Mesenchymal stem cell (in vitro differentiated cells and primary cell): ENCODE measurements at regions not wholly inside any gene's neighbourhood (a gene's known extent, or its start where the extent isn't known, plus 50 kb on each side); places are given as distances from the start of the nearest gene placed in this dataset.

ENCODE experiments used
- DNase-seq: peaks from one replicate; pipeline ENCODE4 v3.0.0-alpha.2; 2013
- H2AFZ ChIP-seq: one replicate; pipeline ENCODE4 v1.6.1; 2013; ENCODE audit warnings: low read depth, mild to moderate bottlenecking, control low read depth, inconsistent platforms, low read length, moderate library complexity
- H2AK5ac ChIP-seq: 2 replicates; pipeline ENCODE4 v1.6.1; 2013; ENCODE audit warnings: low read length, moderate library complexity, mild to moderate bottlenecking, inconsistent platforms; ENCODE audit not compliant: severe bottlenecking
- H2BK120ac ChIP-seq: one replicate; pipeline ENCODE4 v1.6.1; 2013; ENCODE audit warnings: low read depth, mild to moderate bottlenecking, inconsistent platforms, low read length, moderate library complexity
- H2BK12ac ChIP-seq, 2 experiments: one replicate each; pipeline ENCODE4 v1.6.1; 2013; ENCODE audit warnings: inconsistent platforms in 2 of 2, low read length in 2 of 2, mild to moderate bottlenecking in 2 of 2, moderate library complexity in 2 of 2, control low read depth in 1 of 2
- H2BK15ac ChIP-seq: one replicate; pipeline ENCODE4 v1.6.1; 2013; ENCODE audit warnings: mild to moderate bottlenecking, low read depth, inconsistent platforms; ENCODE audit not compliant: poor library complexity, severe bottlenecking
- H2BK5ac ChIP-seq: 2 replicates; pipeline ENCODE4 v1.6.1; 2013; ENCODE audit warnings: low read depth, mild to moderate bottlenecking, low read length, control low read depth, inconsistent platforms; ENCODE audit not compliant: poor library complexity, severe bottlenecking
- H3K14ac ChIP-seq, 2 experiments: one replicate each; pipeline ENCODE4 v1.6.1; 2013; ENCODE audit warnings: inconsistent platforms in 2 of 2, low read length in 2 of 2, control low read depth in 1 of 2, mild to moderate bottlenecking in 1 of 2, moderate library complexity in 1 of 2
- H3K18ac ChIP-seq, 2 experiments: one replicate each; pipeline ENCODE4 v1.6.1; 2013; ENCODE audit warnings: inconsistent platforms in 2 of 2, low read length in 2 of 2, control low read depth in 1 of 2, low read depth in 1 of 2, mild to moderate bottlenecking in 1 of 2
- H3K23ac ChIP-seq, 2 experiments: one replicate each; pipeline ENCODE4 v1.6.1; 2013; ENCODE audit warnings: inconsistent platforms in 2 of 2, low read length in 2 of 2, mild to moderate bottlenecking in 2 of 2, moderate library complexity in 2 of 2, control low read depth in 1 of 2
- H3K27ac ChIP-seq: 2 replicates; pipeline ENCODE4 v1.5.1; 2013; ENCODE audit warnings: mild to moderate bottlenecking, moderate library complexity, low read length, control low read depth, inconsistent platforms; ENCODE audit not compliant: poor library complexity, severe bottlenecking
- H3K27me3 ChIP-seq, 2 experiments: 2 replicates each; pipeline versions ENCODE4 v1.6.1 to v1.7.0; 2013; ENCODE audit warnings: low read length in 2 of 2, mild to moderate bottlenecking in 2 of 2, moderate library complexity in 2 of 2, control low read depth in 1 of 2, inconsistent platforms in 1 of 2; ENCODE audit not compliant: control insufficient read depth in 1 of 2, insufficient read depth in 1 of 2
- H3K36me3 ChIP-seq, 2 experiments: 2 replicates each; pipeline versions ENCODE4 v1.6.1 to v1.7.0; 2013; ENCODE audit warnings: low read length in 2 of 2, control low read depth in 1 of 2, inconsistent platforms in 1 of 2, low read depth in 1 of 2, mild to moderate bottlenecking in 1 of 2; ENCODE audit not compliant: insufficient read depth in 2 of 2, control insufficient read depth in 1 of 2
- H3K4ac ChIP-seq, 2 experiments: one replicate each; pipeline ENCODE4 v1.6.1; 2013; ENCODE audit warnings: inconsistent platforms in 2 of 2, low read length in 2 of 2, mild to moderate bottlenecking in 2 of 2, moderate library complexity in 2 of 2, control low read depth in 1 of 2, low read depth in 1 of 2
- H3K4me1 ChIP-seq: 2 replicates; pipeline ENCODE4 v1.6.1; 2013; ENCODE audit warnings: low read depth, low read length, control low read depth; ENCODE audit not compliant: control insufficient read depth, insufficient read depth
- H3K4me2 ChIP-seq: 2 replicates; pipeline ENCODE4 v1.6.1; 2013; ENCODE audit warnings: low read length, mild to moderate bottlenecking, inconsistent platforms; ENCODE audit not compliant: poor library complexity, severe bottlenecking
- H3K4me3 ChIP-seq, 2 experiments: 2 replicates each; pipeline versions ENCODE4 v1.5.1 to v1.7.0; 2013; ENCODE audit warnings: low read length in 2 of 2, mild to moderate bottlenecking in 2 of 2, control low read depth in 1 of 2, low read depth in 1 of 2; ENCODE audit not compliant: insufficient read depth in 1 of 2
- H3K79me1 ChIP-seq: replicated peaks from 2 replicates; pipeline ENCODE4 v1.6.1; 2013; ENCODE audit warnings: mild to moderate bottlenecking, control low read depth, low read length, inconsistent platforms; ENCODE audit not compliant: poor library complexity, severe bottlenecking
- H3K9ac ChIP-seq: 2 replicates; pipeline ENCODE4 v1.7.0; 2013; ENCODE audit warnings: mild to moderate bottlenecking, low read length, moderate library complexity
- H3K9me3 ChIP-seq: 2 replicates; pipeline ENCODE4 v1.7.0; 2013; ENCODE audit warnings: mild to moderate bottlenecking, low read length; ENCODE audit not compliant: control insufficient read depth
- H4K8ac ChIP-seq: one replicate; pipeline ENCODE4 v1.6.1; 2013; ENCODE audit warnings: inconsistent platforms, mild to moderate bottlenecking, low read length, moderate library complexity
- H4K91ac ChIP-seq: one replicate; pipeline ENCODE4 v1.6.1; 2013; ENCODE audit warnings: mild to moderate bottlenecking, low read length, inconsistent platforms
- WGBS: methylation state at CpG from one replicate; pipeline ENCODE4 v1.1.7; 2013; ENCODE audit warnings: mixed read lengths; 5-methylcytosine and 5-hydroxymethylcytosine counted together

DNA sequence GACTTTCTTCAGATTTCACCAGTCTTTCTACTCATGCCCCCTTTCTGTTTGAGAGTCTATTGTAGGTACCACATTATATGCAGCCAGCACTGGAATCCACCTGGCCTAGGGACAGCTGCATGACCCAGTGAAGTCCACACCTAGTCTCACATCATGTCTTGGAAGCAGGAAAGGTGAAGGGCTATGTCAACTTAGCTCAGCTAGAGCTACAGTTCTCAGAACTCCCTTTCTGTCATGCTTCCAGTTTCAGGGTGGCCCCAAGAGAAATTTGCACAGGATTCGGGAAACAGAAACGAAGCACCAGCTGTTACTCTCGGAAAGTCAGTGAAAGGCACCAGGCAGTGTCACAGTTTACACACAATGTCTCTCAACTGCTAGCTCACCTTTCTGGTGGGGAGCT lies 51.6 kb upstream of the NLRP1 start:
- H3K18ac ChIP-seq, result no peak overlapping the region
- H2AFZ ChIP-seq, result no peak overlapping the region
- no peak overlapping the region for H3K4ac ChIP-seq
- no peak overlapping the region for H2BK12ac ChIP-seq
- H2BK5ac ChIP-seq, result no peak overlapping the region
- H3K36me3 ChIP-seq, result no peaks in the 10 kb centered on the region
- H3K4me3 ChIP-seq, result no peak overlapping the region
- H2BK120ac ChIP-seq, result no peak overlapping the region
- no peak for DNase-seq
- no peak overlapping the region for H2AK5ac ChIP-seq
- no peak overlapping the region for H3K4me2 ChIP-seq
- no peaks in the 10 kb centered on the region for H3K9me3 ChIP-seq
- H3K23ac ChIP-seq, result no peak overlapping the region
- H3K9ac ChIP-seq, result no peak overlapping the region
- no peak overlapping the region for H4K91ac ChIP-seq
- H3K14ac ChIP-seq, result no peak overlapping the region
- no peak overlapping the region for H3K27ac ChIP-seq
- 100% methylated on average over 3 of the region's 3 CpGs for WGBS
- H2BK15ac ChIP-seq, result no peak overlapping the region
- H3K79me1 ChIP-seq, result no peaks in the 10 kb centered on the region
- no peaks in the 10 kb centered on the region for H3K4me1 ChIP-seq
- H3K27me3 ChIP-seq, result peaks cover 0 to 12% of the 10 kb centered on the region in 2 experiments
- no peak overlapping the region for H4K8ac ChIP-seq

DNA sequence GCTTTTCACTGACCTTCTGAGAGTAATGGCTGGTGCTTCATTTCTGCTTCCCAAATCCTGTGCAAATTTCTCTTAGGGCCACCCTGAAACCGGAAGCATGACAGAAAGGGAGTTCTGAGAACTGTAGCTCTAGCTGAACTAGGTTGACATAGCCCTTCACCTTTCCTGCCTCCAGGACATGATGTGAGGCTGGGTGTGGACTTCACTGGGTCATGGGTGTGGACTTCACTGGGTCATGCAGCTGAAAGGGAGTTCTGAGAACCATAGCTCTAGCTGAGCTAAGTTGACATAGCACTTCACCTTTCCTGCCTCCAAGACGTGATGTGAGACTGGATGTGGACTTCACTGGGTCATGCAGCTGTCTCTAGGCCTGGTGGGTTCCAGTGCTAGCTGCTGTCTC lies 54.3 kb upstream of the NLRP1 start:
- H3K9me3 ChIP-seq, result no peaks in the 10 kb centered on the region
- 44% methylated on average over 2 of the region's 2 CpGs for WGBS
- H4K8ac ChIP-seq, result no peak overlapping the region
- H3K4ac ChIP-seq, result no peak overlapping the region
- no peak overlapping the region for H2BK5ac ChIP-seq
- H3K18ac ChIP-seq, result no peak overlapping the region
- H2AK5ac ChIP-seq, result no peak overlapping the region
- peaks cover 0 to 6% of the 10 kb centered on the region in 2 experiments for H3K27me3 ChIP-seq
- H2BK120ac ChIP-seq, result no peak overlapping the region
- H3K4me1 ChIP-seq, result no peaks in the 10 kb centered on the region
- H3K4me3 ChIP-seq, result no peak overlapping the region
- no peak overlapping the region for H2BK15ac ChIP-seq
- no peaks in the 10 kb centered on the region for H3K79me1 ChIP-seq
- H4K91ac ChIP-seq, result no peak overlapping the region
- H2AFZ ChIP-seq, result no peak overlapping the region
- H3K9ac ChIP-seq, result no peak overlapping the region
- no peak overlapping the region for H3K14ac ChIP-seq
- no peak overlapping the region for H3K4me2 ChIP-seq
- H3K36me3 ChIP-seq, result no peaks in the 10 kb centered on the region
- H3K23ac ChIP-seq, result no peak overlapping the region
- DNase-seq, result no peak
- no peak overlapping the region for H3K27ac ChIP-seq
- no peak overlapping the region for H2BK12ac ChIP-seq

DNA sequence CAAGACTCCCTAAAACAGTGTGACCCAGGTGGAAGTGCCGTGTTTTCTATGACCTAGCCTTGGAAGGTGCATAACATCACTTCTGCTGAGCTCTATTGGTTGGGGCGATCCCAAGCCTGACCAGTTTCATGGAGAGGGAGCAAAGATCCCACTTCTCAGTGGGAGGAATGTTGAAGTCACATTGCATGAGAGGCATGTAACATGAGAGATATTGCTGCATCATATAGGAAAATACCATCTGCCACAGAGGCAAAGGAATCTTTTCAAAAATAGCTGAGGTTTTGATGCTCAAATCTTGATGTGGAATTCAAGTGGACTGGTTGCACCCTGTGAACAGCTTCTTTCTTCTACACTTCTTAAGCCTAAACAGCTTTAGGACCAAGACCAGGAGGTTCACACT lies 56.4 kb upstream of the NLRP1 start:
- H2BK5ac ChIP-seq, result no peak overlapping the region
- H3K27me3 ChIP-seq, result peaks cover 0 to 6% of the 10 kb centered on the region in 2 experiments
- H2AK5ac ChIP-seq, result no peak overlapping the region
- H4K91ac ChIP-seq, result no peak overlapping the region
- H2BK15ac ChIP-seq, result no peak overlapping the region
- H2BK120ac ChIP-seq, result no peak overlapping the region
- no peak overlapping the region for H3K4ac ChIP-seq
- H3K4me3 ChIP-seq, result no peak overlapping the region
- H3K36me3 ChIP-seq, result no peaks in the 10 kb centered on the region
- no peaks in the 10 kb centered on the region for H3K4me1 ChIP-seq
- H3K18ac ChIP-seq, result no peak overlapping the region
- H3K79me1 ChIP-seq, result no peaks in the 10 kb centered on the region
- no peak overlapping the region for H3K23ac ChIP-seq
- H3K27ac ChIP-seq, result no peak overlapping the region
- WGBS, result 83% methylated on average over 2 of the region's 2 CpGs
- H4K8ac ChIP-seq, result no peak overlapping the region
- no peak overlapping the region for H2AFZ ChIP-seq
- no peak overlapping the region for H3K14ac ChIP-seq
- H3K9me3 ChIP-seq, result no peaks in the 10 kb centered on the region
- DNase-seq, result no peak
- no peak overlapping the region for H3K9ac ChIP-seq
- H2BK12ac ChIP-seq, result no peak overlapping the region
- H3K4me2 ChIP-seq, result no peak overlapping the region

- Histone ChIP-seq H3K27ac (no peak overlapping the region), H3K4me2 (no peak overlapping the region), H3K9ac (no peak overlapping the region), H3K14ac (no peak overlapping the region), H3K79me1 (no peaks in the 10 kb centered on the region), H3K4me3 (no peak overlapping the region), H2BK5ac (no peak overlapping the region), H2BK15ac (no peak overlapping the region), H3K4ac (no peak overlapping the region), H3K9me3 (no peaks in the 10 kb centered on the region), H2AFZ (no peak overlapping the region), H3K27me3 (peaks cover 0 to 6% of the 10 kb centered on the region in 2 experiments), H2AK5ac (no peak overlapping the region), H2BK120ac (no peak overlapping the region), H4K91ac (no peak overlapping the region), H3K23ac (no peak overlapping the region), H3K4me1 (no peaks in the 10 kb centered on the region), H3K18ac (no peak overlapping the region), H3K36me3 (no peaks in the 10 kb centered on the region), H2BK12ac (no peak overlapping the region), H4K8ac (no peak overlapping the region)
- DNase-seq, result no peak
- 92% methylated on average over 4 of the region's 4 CpGs for WGBS
Measured at GRCh38 chr17:5642752-5643151, 58.4 kb upstream of the NLRP1 start.
